IgD-negative memory B cell (primary cell): ENCODE measurements at regions not wholly inside any gene's neighbourhood (a gene's known extent, or its start where the extent isn't known, plus 50 kb on each side); places are given as distances from the start of the nearest gene placed in this dataset.

ENCODE experiments used
- H3K27ac Mint-ChIP-seq, 3 donors: one replicate each; pipeline ENCODE4 v1.8.0; 2020 to 2022; ENCODE audit warnings: mild to moderate bottlenecking in 3 of 3, mixed read lengths in 3 of 3, moderate library complexity in 1 of 3
- H3K27me3 Mint-ChIP-seq: one replicate; pipeline ENCODE4 v1.8.0; 2021; ENCODE audit warnings: mixed read lengths
- H3K36me3 Mint-ChIP-seq: one replicate; pipeline ENCODE4 v1.8.0; 2020; ENCODE audit warnings: mild to moderate bottlenecking, mixed read lengths
- H3K4me1 Mint-ChIP-seq, 3 donors: one replicate each; pipeline ENCODE4 v1.8.0; 2020 to 2022; ENCODE audit warnings: mixed read lengths in 3 of 3, mild to moderate bottlenecking in 1 of 3
- H3K4me3 Mint-ChIP-seq, 4 donors: one replicate each; pipeline ENCODE4 v1.8.0; 2020 to 2022; ENCODE audit warnings: mild to moderate bottlenecking in 4 of 4, mixed read lengths in 4 of 4, moderate library complexity in 3 of 4
- H3K9me3 Mint-ChIP-seq, 3 donors: one replicate each; pipeline ENCODE4 v1.8.0; 2020 to 2021; ENCODE audit warnings: mixed read lengths in 3 of 3, mild to moderate bottlenecking in 1 of 3

GRCh38 chr14:27427796-27428195 lies 830.0 kb upstream of the NOVA1 start:
- H3K36me3 Mint-ChIP-seq, result no peaks in the 10 kb centered on the region
- no peak overlapping the region for H3K4me3 Mint-ChIP-seq
- H3K27me3 Mint-ChIP-seq, result no peaks in the 10 kb centered on the region
- peaks cover 0 to 2% (median 0%) of the 10 kb centered on the region in 3 donors for H3K9me3 Mint-ChIP-seq
- no peak overlapping the region for H3K27ac Mint-ChIP-seq
- H3K4me1 Mint-ChIP-seq, result no peaks in the 10 kb centered on the region

GRCh38 chr14:27435923-27436670 lies 838.3 kb upstream of the NOVA1 start:
- no peaks in the 10 kb centered on the region for H3K27me3 Mint-ChIP-seq
- peaks cover 0 to 4% (median 2%) of the 10 kb centered on the region in 3 donors for H3K9me3 Mint-ChIP-seq
- H3K4me1 Mint-ChIP-seq, result no peaks in the 10 kb centered on the region
- H3K36me3 Mint-ChIP-seq, result no peaks in the 10 kb centered on the region
- H3K27ac Mint-ChIP-seq, result no peak overlapping the region
- H3K4me3 Mint-ChIP-seq, result no peak overlapping the region

GRCh38 chr14:27484633-27485032 lies 886.8 kb upstream of the NOVA1 start:
- Mint-ChIP-seq H3K27me3 (no peaks in the 10 kb centered on the region), H3K4me3 (no peak overlapping the region), H3K9me3 (peaks cover 0 to 6% (median 0%) of the 10 kb centered on the region in 3 donors), H3K4me1 (no peaks in the 10 kb centered on the region), H3K36me3 (no peaks in the 10 kb centered on the region), H3K27ac (no peak overlapping the region)

- H3K4me3 Mint-ChIP-seq, result no peak overlapping the region
- H3K9me3 Mint-ChIP-seq, result peaks cover 0 to 6% (median 0%) of the 10 kb centered on the region in 3 donors
- H3K4me1 Mint-ChIP-seq, result no peaks in the 10 kb centered on the region
- H3K27ac Mint-ChIP-seq, result no peak overlapping the region
- H3K36me3 Mint-ChIP-seq, result no peaks in the 10 kb centered on the region
- no peaks in the 10 kb centered on the region for H3K27me3 Mint-ChIP-seq
These were observed 887.4 kb upstream of the NOVA1 start for GRCh38 chr14:27485193-27485592.

- Mint-ChIP-seq H3K4me3 (no peak overlapping the region), H3K27ac (no peak overlapping the region), H3K4me1 (no peaks in the 10 kb centered on the region), H3K36me3 (no peaks in the 10 kb centered on the region), H3K27me3 (no peaks in the 10 kb centered on the region), H3K9me3 (peaks cover 6 to 28% (median 12%) of the 10 kb centered on the region in 3 donors)
These were observed 908.4 kb upstream of the NOVA1 start for GRCh38 chr14:27506272-27506671.

GRCh38 chr14:27528328-27528727 lies 930.5 kb upstream of the NOVA1 start:
- no peak overlapping the region for H3K27ac Mint-ChIP-seq
- no peaks in the 10 kb centered on the region for H3K27me3 Mint-ChIP-seq
- no peaks in the 10 kb centered on the region for H3K4me1 Mint-ChIP-seq
- no peaks in the 10 kb centered on the region for H3K36me3 Mint-ChIP-seq
- peaks cover 8 to 10% (median 8%) of the 10 kb centered on the region in 3 donors for H3K9me3 Mint-ChIP-seq
- no peak overlapping the region for H3K4me3 Mint-ChIP-seq

- Mint-ChIP-seq H3K4me1 (no peaks in the 10 kb centered on the region), H3K27me3 (no peaks in the 10 kb centered on the region), H3K36me3 (no peaks in the 10 kb centered on the region), H3K4me3 (no peak overlapping the region), H3K9me3 (peaks cover 5 to 9% (median 9%) of the 10 kb centered on the region in 3 donors), H3K27ac (no peak overlapping the region)
These were observed 938.9 kb upstream of the NOVA1 start for GRCh38 chr14:27536748-27537147.

- H3K36me3 Mint-ChIP-seq, result no peaks in the 10 kb centered on the region
- no peaks in the 10 kb centered on the region for H3K27me3 Mint-ChIP-seq
- no peak overlapping the region for H3K27ac Mint-ChIP-seq
- no peak overlapping the region for H3K4me3 Mint-ChIP-seq
- no peaks in the 10 kb centered on the region for H3K4me1 Mint-ChIP-seq
- peaks cover 0 to 13% (median 12%) of the 10 kb centered on the region in 3 donors for H3K9me3 Mint-ChIP-seq
These were observed 948.3 kb upstream of the NOVA1 start for GRCh38 chr14:27546111-27546510.

- Mint-ChIP-seq H3K27ac (no peak overlapping the region), H3K4me1 (no peaks in the 10 kb centered on the region), H3K9me3 (peaks cover 0 to 8% (median 4%) of the 10 kb centered on the region in 3 donors), H3K36me3 (no peaks in the 10 kb centered on the region), H3K4me3 (no peak overlapping the region), H3K27me3 (no peaks in the 10 kb centered on the region)
These were observed 956.0 kb upstream of the NOVA1 start for GRCh38 chr14:27553790-27554189.

GRCh38 chr14:27557445-27557844 lies 959.6 kb upstream of the NOVA1 start:
- H3K4me1 Mint-ChIP-seq, result no peaks in the 10 kb centered on the region
- no peaks in the 10 kb centered on the region for H3K27me3 Mint-ChIP-seq
- H3K27ac Mint-ChIP-seq, result no peak overlapping the region
- no peaks in the 10 kb centered on the region for H3K36me3 Mint-ChIP-seq
- H3K4me3 Mint-ChIP-seq, result no peak overlapping the region
- no peaks in the 10 kb centered on the region for H3K9me3 Mint-ChIP-seq

GRCh38 chr14:27559848-27560247 lies 962.0 kb upstream of the NOVA1 start:
- no peak overlapping the region for H3K4me3 Mint-ChIP-seq

GRCh38 chr14:27566843-27567382 lies 969.1 kb upstream of the NOVA1 start:
- H3K4me1 Mint-ChIP-seq, result no peaks in the 10 kb centered on the region
- peaks cover 2 to 5% (median 5%) of the 10 kb centered on the region in 3 donors for H3K9me3 Mint-ChIP-seq
- H3K27ac Mint-ChIP-seq, result no peak overlapping the region
- no peaks in the 10 kb centered on the region for H3K36me3 Mint-ChIP-seq
- no peaks in the 10 kb centered on the region for H3K27me3 Mint-ChIP-seq
- no peak overlapping the region for H3K4me3 Mint-ChIP-seq

More at GRCh38 chr14:27559848-27560247, 962.0 kb upstream of the NOVA1 start:
- Mint-ChIP-seq H3K36me3 (no peaks in the 10 kb centered on the region), H3K9me3 (peaks cover 0 to 5% (median 0%) of the 10 kb centered on the region in 3 donors), H3K27me3 (no peaks in the 10 kb centered on the region), H3K27ac (no peak overlapping the region), H3K4me1 (no peaks in the 10 kb centered on the region)

- H3K9me3 Mint-ChIP-seq, result peaks cover 5 to 12% (median 8%) of the 10 kb centered on the region in 3 donors
- H3K27ac Mint-ChIP-seq, result no peak overlapping the region
- no peaks in the 10 kb centered on the region for H3K4me1 Mint-ChIP-seq
- H3K36me3 Mint-ChIP-seq, result no peaks in the 10 kb centered on the region
- no peak overlapping the region for H3K4me3 Mint-ChIP-seq
- H3K27me3 Mint-ChIP-seq, result no peaks in the 10 kb centered on the region
These were observed 975.2 kb upstream of the NOVA1 start for GRCh38 chr14:27573018-27573417.

- Mint-ChIP-seq H3K9me3 (peaks cover 0 to 9% (median 4%) of the 10 kb centered on the region in 3 donors), H3K27me3 (no peaks in the 10 kb centered on the region), H3K36me3 (peaks cover 1% of the 10 kb centered on the region), H3K4me1 (peaks cover 0 to 1% (median 0%) of the 10 kb centered on the region in 3 donors), H3K4me3 (no peak overlapping the region), H3K27ac (no peak overlapping the region)
These were observed 989.3 kb upstream of the NOVA1 start for GRCh38 chr14:27587103-27587502.

GRCh38 chr14:27605282-27605681 lies 1007.4 kb upstream of the NOVA1 start:
- peaks cover 0 to 15% (median 5%) of the 10 kb centered on the region in 3 donors for H3K9me3 Mint-ChIP-seq
- H3K4me1 Mint-ChIP-seq, result no peaks in the 10 kb centered on the region
- H3K27me3 Mint-ChIP-seq, result no peaks in the 10 kb centered on the region
- no peaks in the 10 kb centered on the region for H3K36me3 Mint-ChIP-seq
- no peak overlapping the region for H3K4me3 Mint-ChIP-seq
- H3K27ac Mint-ChIP-seq, result no peak overlapping the region

- Mint-ChIP-seq H3K36me3 (no peaks in the 10 kb centered on the region), H3K27me3 (no peaks in the 10 kb centered on the region), H3K4me3 (no peak overlapping the region), H3K9me3 (peaks cover 0 to 15% (median 2%) of the 10 kb centered on the region in 3 donors), H3K27ac (no peak overlapping the region), H3K4me1 (no peaks in the 10 kb centered on the region)
These were observed 1010.5 kb upstream of the NOVA1 start for GRCh38 chr14:27608377-27608776.
